Prostate gland (tissue), 2 donors: ENCODE measurements at regions not wholly inside any gene's neighbourhood (a gene's known extent, or its start where the extent isn't known, plus 50 kb on each side); places are given as distances from the start of the nearest gene placed in this dataset.

Experiments
- CTCF ChIP-seq, 4 experiments: fragments of 200-600 bp in 2 of 4; fragments of 450-650 bp in 2 of 4; sonication (generic) in 2 of 4; IDR thresholded peaks; 1 replicate in 3 of 4; 2 replicates in 1 of 4; pipeline ENCODE4 v1.5.1; 2016 to 2019; ENCODE audit warnings: antibody characterized with exemption in 4 of 4, mild to moderate bottlenecking in 2 of 4, moderate library complexity in 2 of 4
- POLR2A ChIP-seq: fragments of 450-650 bp; IDR thresholded peaks from one replicate; pipeline ENCODE4 v1.6.1; 2016; ENCODE audit warnings: antibody characterized with exemption, mild to moderate bottlenecking
- POLR2AphosphoS5 ChIP-seq: sonication (generic); formaldehyde crosslinking; IDR thresholded peaks from one replicate; pipeline ENCODE4 v1.6.1; 2017; ENCODE audit warnings: antibody characterized with exemption

- TF ChIP-seq POLR2AphosphoS5 (no peak), CTCF (IDR thresholded peaks at IDR 0.05) (no peak), POLR2A (no peak)
These were observed 143.3 kb upstream of the ID2 start for GRCh38 chr2:8538531-8538930.
